ENCODE measurements at regions not wholly inside any gene's neighbourhood (a gene's known extent, or its start where the extent isn't known, plus 50 kb on each side); places are given as distances from the start of the nearest gene placed in this dataset.

DNA sequence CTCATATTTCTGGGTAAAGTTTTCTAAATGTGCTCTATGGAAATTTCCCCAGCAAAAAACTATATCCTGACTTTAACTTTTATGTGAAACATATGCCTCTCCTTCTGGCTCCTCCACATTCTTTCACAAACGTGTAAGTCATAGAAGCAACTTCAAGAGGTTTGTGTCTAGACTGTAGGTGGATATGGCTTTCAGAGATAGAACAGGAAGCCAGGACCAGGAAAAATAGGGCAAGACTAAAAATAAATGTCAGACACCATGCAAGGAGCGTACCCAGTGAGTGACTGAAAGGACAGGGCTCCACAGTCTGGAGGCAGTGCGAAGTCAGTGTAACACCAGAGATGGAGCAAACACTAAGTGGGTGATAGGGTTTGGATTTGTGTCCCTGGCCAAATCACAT lies 240.7 kb downstream of the COX7C start:
- TF ChIP-seq EZH2 (IDR thresholded peaks at IDR 0.05; ENCODE audit: borderline replicate concordance, insufficient read depth, low read depth, low read length, poor library complexity, severe bottlenecking) = no peak
- no peak for TF ChIP-seq CTCF (IDR thresholded peaks at IDR 0.05)
- Mint-ChIP-seq H3K4me1 (no peaks in the 10 kb centered on the region), H3K4me3 (no peak overlapping the region), H3K9me3 (ENCODE audit: insufficient read depth) (no peaks in the 10 kb centered on the region), H3K27me3 (no peaks in the 10 kb centered on the region), H3K27ac (no peak overlapping the region)
- ChIA-PET POLR2A (no interaction called here), CTCF (no interaction called here)
- no peaks in the 10 kb centered on the region for H4K20me1 ChIP-seq (ENCODE audit: control insufficient read depth, insufficient read depth, low read length, poor library complexity, severe bottlenecking)
- H3K4me1 ChIP-seq (ENCODE audit: control insufficient read depth in 2 of 2, insufficient read depth in 2 of 2, low read length in 2 of 2) = no peaks in the 10 kb centered on the region
- H3K79me2 ChIP-seq (ENCODE audit: control insufficient read depth, insufficient read depth, low read length) = no peaks in the 10 kb centered on the region
- no peak overlapping the region for H3K9ac ChIP-seq (ENCODE audit: low read length)
- H3K4me2 ChIP-seq (replicated peaks; ENCODE audit: low read depth, low read length, poor library complexity, severe bottlenecking) = no peak overlapping the region
- no peaks in the 10 kb centered on the region for H3K36me3 ChIP-seq (replicated peaks in 1 of 2; ENCODE audit: control extremely low read depth in 1 of 2, control insufficient read depth in 1 of 2, extremely low read depth in 1 of 2, insufficient read depth in 2 of 2, low read length in 1 of 2)
- no peak overlapping the region for H3K27ac ChIP-seq (ENCODE audit: low read length in 2 of 2)
- peaks cover 0 to 2% (median 0%) of the 10 kb centered on the region in 3 donors for H3K9me3 ChIP-seq (ENCODE audit: control extremely low read depth in 1 of 3, control insufficient read depth in 2 of 3, insufficient read depth in 1 of 3, low read length in 2 of 3)
- H2AFZ ChIP-seq (ENCODE audit: insufficient read depth, low read depth, low read length, poor library complexity, severe bottlenecking) = no peak overlapping the region
- WGBS (ENCODE audit: insufficient coverage) = 67% methylated on average over 1 of the region's 3 CpGs
- intact Hi-C loops (cut with micrococcal nuclease) = no loop called here
- no peak for ATAC-seq (ENCODE audit: low read depth)
- no peak for DNase-seq
- H3K27me3 ChIP-seq (replicated peaks in 1 of 4; ENCODE audit: control extremely low read depth in 1 of 4, control insufficient read depth in 3 of 4, insufficient read depth in 4 of 4, low read length in 3 of 4) = no peaks in the 10 kb centered on the region
- H3K4me3 ChIP-seq (ENCODE audit: control extremely low read depth in 1 of 5, extremely low read depth in 1 of 5, insufficient read depth in 1 of 5, low read depth in 2 of 5, low read length in 4 of 5) = no peak overlapping the region

- CTCF ChIA-PET = no interaction called here
Measured at GRCh38 chr5:86861512-86861911, 243.8 kb downstream of the COX7C start.

More at GRCh38 chr5:86861512-86861911, 243.8 kb downstream of the COX7C start:
- no peak for TF ChIP-seq EZH2 (IDR thresholded peaks at IDR 0.05; ENCODE audit: borderline replicate concordance, insufficient read depth, low read depth, low read length, poor library complexity, severe bottlenecking)
- no peak for TF ChIP-seq CTCF (IDR thresholded peaks at IDR 0.05)
- Histone ChIP-seq H3K9ac (ENCODE audit: low read length) (no peak overlapping the region), H3K4me2 (replicated peaks; ENCODE audit: low read depth, low read length, poor library complexity, severe bottlenecking) (no peak overlapping the region), H3K9me3 (ENCODE audit: control extremely low read depth in 1 of 3, control insufficient read depth in 2 of 3, insufficient read depth in 1 of 3, low read length in 2 of 3) (no peaks in the 10 kb centered on the region), H3K27me3 (replicated peaks in 1 of 4; ENCODE audit: control extremely low read depth in 1 of 4, control insufficient read depth in 3 of 4, insufficient read depth in 4 of 4, low read length in 3 of 4) (no peaks in the 10 kb centered on the region), H3K36me3 (replicated peaks in 1 of 2; ENCODE audit: control extremely low read depth in 1 of 2, control insufficient read depth in 1 of 2, extremely low read depth in 1 of 2, insufficient read depth in 2 of 2, low read length in 1 of 2) (no peaks in the 10 kb centered on the region), H3K27ac (ENCODE audit: low read length in 2 of 2) (no peak overlapping the region), H2AFZ (ENCODE audit: insufficient read depth, low read depth, low read length, poor library complexity, severe bottlenecking) (no peak overlapping the region), H3K4me1 (ENCODE audit: control insufficient read depth in 2 of 2, insufficient read depth in 2 of 2, low read length in 2 of 2) (no peaks in the 10 kb centered on the region), H3K79me2 (ENCODE audit: control insufficient read depth, insufficient read depth, low read length) (no peaks in the 10 kb centered on the region), H3K4me3 (ENCODE audit: control extremely low read depth in 1 of 5, extremely low read depth in 1 of 5, insufficient read depth in 1 of 5, low read depth in 2 of 5, low read length in 4 of 5) (no peak overlapping the region), H4K20me1 (ENCODE audit: control insufficient read depth, insufficient read depth, low read length, poor library complexity, severe bottlenecking) (no peaks in the 10 kb centered on the region)
- POLR2A ChIA-PET = no interaction called here
- DNase-seq (no peak), ATAC-seq (ENCODE audit: low read depth) (no peak)
- intact Hi-C loops (cut with micrococcal nuclease) = no loop called here
- Mint-ChIP-seq H3K27ac (no peak overlapping the region), H3K4me1 (no peaks in the 10 kb centered on the region), H3K4me3 (no peak overlapping the region), H3K9me3 (ENCODE audit: insufficient read depth) (no peaks in the 10 kb centered on the region), H3K27me3 (peaks cover 2% of the 10 kb centered on the region)
- WGBS (ENCODE audit: insufficient coverage) = 68% methylated on average over 2 of the region's 2 CpGs

Data from B cell (primary cell).